C4-2B (cell line): ENCODE measurements at regions not wholly inside any gene's neighbourhood (a gene's known extent, or its start where the extent isn't known, plus 50 kb on each side); places are given as distances from the start of the nearest gene placed in this dataset.
"Not testable (repeated sequence)": the region's sequence is repeated elsewhere in the genome, so short reads cannot be mapped to it uniquely, and the experiment has no call there.

Source experiments
- H3K27ac ChIP-seq: fragments of 450-650 bp; 2 replicates; pipeline ENCODE4 v1.5.1; 2017
- CTCF ChIP-seq: fragments of 450-650 bp; conservative IDR thresholded peaks from 2 replicates; pipeline ENCODE4 v1.5.1; 2017; ENCODE audit warnings: mild to moderate bottlenecking
- ZFX ChIP-seq: fragments of 450-650 bp; IDR thresholded peaks from 2 replicates; pipeline ENCODE4 v1.6.1; 2017

- TF ChIP-seq ZFX (no peak), CTCF (no peak)
- no peak overlapping the region for H3K27ac ChIP-seq
Observed at GRCh38 chr18:75735291-75735690, 307.8 kb upstream of the SMIM21 start.

- TF ChIP-seq ZFX (no peak), CTCF (no peak)
- no peak overlapping the region for H3K27ac ChIP-seq
Observed at GRCh38 chr18:75730249-75730648, 302.7 kb upstream of the SMIM21 start.

DNA sequence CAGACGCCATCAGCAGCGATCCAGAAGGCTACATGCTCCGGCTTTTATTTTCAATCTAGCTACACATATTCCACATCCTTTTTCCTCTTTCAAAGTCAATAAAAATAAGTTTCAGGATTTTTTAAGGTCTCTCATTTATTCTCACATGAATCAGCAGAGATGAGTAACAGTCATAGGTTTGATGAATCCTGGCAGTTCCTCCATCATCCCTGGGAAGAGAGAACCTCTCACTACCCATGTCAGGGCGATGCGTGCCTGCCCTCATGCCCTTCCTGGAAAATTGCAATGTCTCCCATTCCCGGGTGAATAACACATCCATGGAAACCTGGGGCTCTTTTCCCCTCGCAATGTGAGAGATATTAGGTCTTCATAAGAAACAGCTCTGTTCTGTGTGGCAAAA lies 301.1 kb upstream of the SMIM21 start:
- no peak for TF ChIP-seq ZFX
- no peak for TF ChIP-seq CTCF
- no peak overlapping the region for H3K27ac ChIP-seq

- no peak overlapping the region for H3K27ac ChIP-seq
- TF ChIP-seq ZFX (no peak), CTCF (peak; percentile 71)
Observed at GRCh38 chr18:75727456-75727855, 300.0 kb upstream of the SMIM21 start.

DNA sequence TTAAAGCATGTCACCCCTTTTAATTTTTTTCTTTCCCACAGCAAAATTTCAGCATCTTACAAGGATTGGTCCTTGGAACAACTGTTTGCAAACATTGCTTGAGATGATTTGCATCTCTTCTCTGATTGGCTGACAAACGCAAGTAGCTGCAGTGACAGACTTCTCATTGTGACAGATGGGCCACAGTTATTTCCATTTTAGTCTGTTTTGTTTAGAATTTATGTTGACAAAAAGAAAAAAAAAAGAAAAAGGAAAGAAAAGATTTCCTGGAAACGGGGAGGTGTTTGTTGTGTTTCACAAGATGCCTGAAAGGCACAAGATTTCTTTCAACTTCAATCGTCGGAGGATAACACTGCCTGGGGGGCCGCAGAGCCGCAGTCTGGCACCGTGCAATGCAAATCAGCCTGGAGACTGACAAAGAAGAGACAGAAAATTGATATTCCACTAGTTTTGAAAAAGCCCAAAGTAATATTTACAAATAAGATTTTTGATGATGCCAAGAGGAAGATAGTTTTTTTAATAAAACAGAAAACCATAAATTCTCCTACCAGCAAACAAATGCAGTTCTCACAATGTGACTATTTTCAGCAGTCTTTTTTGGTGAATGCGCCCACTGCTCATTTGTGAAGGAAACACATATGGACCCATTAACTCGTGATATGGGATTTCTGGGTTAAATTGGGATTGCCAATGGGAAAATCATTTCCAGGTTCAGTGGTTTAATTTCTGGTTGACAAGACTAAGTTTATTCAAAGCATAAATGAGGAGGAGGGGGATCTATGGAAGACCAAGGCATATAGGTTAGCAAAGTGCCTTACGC lies 296.2 kb upstream of the SMIM21 start:
- no peak for TF ChIP-seq CTCF
- no peak for TF ChIP-seq ZFX
- no peak overlapping the region for H3K27ac ChIP-seq

- H3K27ac ChIP-seq, result no peak overlapping the region
- no peak for TF ChIP-seq ZFX
Observed at GRCh38 chr18:75714766-75715165, 287.3 kb upstream of the SMIM21 start.

DNA sequence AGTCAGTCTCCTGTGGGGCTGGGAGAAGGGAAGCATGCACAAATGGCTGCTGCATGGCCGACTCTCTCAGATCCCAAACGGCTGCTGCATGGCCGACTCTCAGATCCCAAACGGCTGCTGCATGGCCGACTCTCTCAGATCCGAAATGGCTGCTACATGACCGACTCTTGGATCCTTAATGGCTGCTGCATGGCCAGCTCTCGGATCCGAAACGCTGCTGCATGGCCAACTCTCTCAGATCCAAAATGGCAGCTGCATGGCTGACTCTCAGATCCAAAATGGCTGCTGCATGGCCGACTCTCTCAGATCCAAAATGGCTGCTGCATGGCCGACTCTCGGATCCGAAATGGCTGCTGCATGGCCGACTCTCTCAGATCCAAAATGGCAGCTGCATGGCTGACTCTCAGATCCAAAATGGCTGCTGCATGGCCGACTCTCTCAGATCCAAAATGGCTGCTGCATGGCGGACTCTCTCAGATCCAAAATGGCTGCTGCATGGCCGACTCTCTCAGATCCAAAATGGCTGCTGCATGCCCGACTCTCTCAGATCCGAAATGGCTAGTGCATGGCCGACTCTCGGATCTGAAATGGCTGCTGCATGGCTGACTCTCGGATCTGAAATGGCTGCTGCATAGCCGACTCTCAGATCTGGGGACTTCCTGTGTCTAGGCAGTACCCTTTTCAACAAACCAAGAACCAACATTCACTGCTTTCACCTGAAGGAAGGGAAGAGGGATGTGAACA lies 284.8 kb upstream of the SMIM21 start:
- H3K27ac ChIP-seq, result not testable (repeated sequence)

GRCh38 chr18:75700561-75700960 lies 273.1 kb upstream of the SMIM21 start:
- H3K27ac ChIP-seq, result no peak overlapping the region
- TF ChIP-seq ZFX, result no peak
- TF ChIP-seq CTCF, result no peak
